Gastroesophageal sphincter (tissue), 4 donors: ENCODE measurements at regions not wholly inside any gene's neighbourhood (a gene's known extent, or its start where the extent isn't known, plus 50 kb on each side); places are given as distances from the start of the nearest gene placed in this dataset.

Source experiments
- ATAC-seq: fragments of 150-250 bp; one replicate; pipeline ENCODE4 v1.9.1; 2016; ENCODE audit warnings: mild to moderate bottlenecking, moderate library complexity
- H3K27ac ChIP-seq, 4 donors: fragments of 200-600 bp; sonication (generic) in 3 of 4; 1 replicate in 3 of 4; 2 replicates in 1 of 4; pipeline ENCODE4 v1.5.1; 2016 to 2019
- H3K27me3 ChIP-seq: fragments of 200-600 bp; sonication (generic); one replicate; pipeline ENCODE4 v1.5.1; 2019
- H3K36me3 ChIP-seq, 2 donors: fragments of 200-600 bp; sonication (generic); one replicate each; pipeline ENCODE4 v1.5.1; 2019; ENCODE audit warnings: control low read depth in 1 of 2
- H3K4me1 ChIP-seq, 3 donors: fragments of 200-600 bp; sonication (generic); 1 replicate in 2 of 3; 2 replicates in 1 of 3; pipeline ENCODE4 v1.5.1; 2016 to 2019; ENCODE audit warnings: control low read depth in 2 of 3
- H3K4me3 ChIP-seq, 2 donors: fragments of 200-600 bp; sonication (generic); one replicate each; pipeline ENCODE4 v1.5.1; 2019; ENCODE audit warnings: mild to moderate bottlenecking in 1 of 2, moderate library complexity in 1 of 2
- H3K9me3 ChIP-seq, 3 donors: fragments of 200-600 bp; sonication (generic); one replicate each; pipeline ENCODE4 v1.5.1; 2017 to 2019; ENCODE audit warnings: control low read depth in 2 of 3
- EP300 ChIP-seq: sonication (generic); formaldehyde crosslinking; IDR thresholded peaks from one replicate; pipeline ENCODE4 v1.6.1; 2017; ENCODE audit warnings: antibody characterized with exemption, mild to moderate bottlenecking
- POLR2A ChIP-seq, 2 donors: fragments of 450-650 bp; IDR thresholded peaks; one replicate each; pipeline ENCODE4 v1.6.1; 2017; ENCODE audit warnings: antibody characterized with exemption in 2 of 2, mild to moderate bottlenecking in 2 of 2, moderate library complexity in 1 of 2
- POLR2AphosphoS5 ChIP-seq: sonication (generic); formaldehyde crosslinking; IDR thresholded peaks from one replicate; pipeline ENCODE4 v1.6.1; 2017; ENCODE audit warnings: antibody characterized with exemption
- WGBS, 2 donors: methylation state at CpG; one replicate each; pipeline ENCODE4 v1.1.5; 2018; ENCODE audit warnings: low coverage in 1 of 2; 5-methylcytosine and 5-hydroxymethylcytosine counted together
- TF ChIP-seq, protein P1 (sequence below), 4 experiments: fragments of 200-600 bp in 2 of 4; fragments of 450-650 bp in 2 of 4; sonication (generic) in 1 of 4; IDR thresholded peaks; one replicate each; pipeline ENCODE4 v1.5.1; 2017 to 2019; ENCODE audit warnings: antibody characterized with exemption in 4 of 4, mild to moderate bottlenecking in 2 of 4, moderate library complexity in 2 of 4

GRCh38 chr14:23712287-23712686, 76.1 kb downstream of the DHRS2 start:
- no peaks in the 10 kb centered on the region for H3K36me3 ChIP-seq
- no peaks in the 10 kb centered on the region for H3K27me3 ChIP-seq
- WGBS, 2 donors: 60 to 82% methylated on average over 2 of the region's 2 CpGs
- no peaks in the 10 kb centered on the region for H3K4me1 ChIP-seq
- no peak overlapping the region for H3K4me3 ChIP-seq
- no peak for TF ChIP-seq POLR2A (IDR thresholded peaks at IDR 0.05)
- no peak for TF ChIP-seq POLR2AphosphoS5
- TF ChIP-seq EP300: no peak
- no peaks in the 10 kb centered on the region for H3K9me3 ChIP-seq
- no peak overlapping the region for H3K27ac ChIP-seq
- no peak for ATAC-seq

- 79 to 81% methylated on average over 4 to 5 of the region's 10 CpGs for WGBS, 2 donors
- Histone ChIP-seq H3K27me3 (no peaks in the 10 kb centered on the region), H3K4me3 (no peak overlapping the region), H3K27ac (no peak overlapping the region), H3K36me3 (no peaks in the 10 kb centered on the region), H3K9me3 (no peaks in the 10 kb centered on the region), H3K4me1 (no peaks in the 10 kb centered on the region)
- no peak for TF ChIP-seq POLR2AphosphoS5
- no peak for TF ChIP-seq EP300
- no peak for TF ChIP-seq POLR2A (IDR thresholded peaks at IDR 0.05)
- TF ChIP-seq, protein P1, sequence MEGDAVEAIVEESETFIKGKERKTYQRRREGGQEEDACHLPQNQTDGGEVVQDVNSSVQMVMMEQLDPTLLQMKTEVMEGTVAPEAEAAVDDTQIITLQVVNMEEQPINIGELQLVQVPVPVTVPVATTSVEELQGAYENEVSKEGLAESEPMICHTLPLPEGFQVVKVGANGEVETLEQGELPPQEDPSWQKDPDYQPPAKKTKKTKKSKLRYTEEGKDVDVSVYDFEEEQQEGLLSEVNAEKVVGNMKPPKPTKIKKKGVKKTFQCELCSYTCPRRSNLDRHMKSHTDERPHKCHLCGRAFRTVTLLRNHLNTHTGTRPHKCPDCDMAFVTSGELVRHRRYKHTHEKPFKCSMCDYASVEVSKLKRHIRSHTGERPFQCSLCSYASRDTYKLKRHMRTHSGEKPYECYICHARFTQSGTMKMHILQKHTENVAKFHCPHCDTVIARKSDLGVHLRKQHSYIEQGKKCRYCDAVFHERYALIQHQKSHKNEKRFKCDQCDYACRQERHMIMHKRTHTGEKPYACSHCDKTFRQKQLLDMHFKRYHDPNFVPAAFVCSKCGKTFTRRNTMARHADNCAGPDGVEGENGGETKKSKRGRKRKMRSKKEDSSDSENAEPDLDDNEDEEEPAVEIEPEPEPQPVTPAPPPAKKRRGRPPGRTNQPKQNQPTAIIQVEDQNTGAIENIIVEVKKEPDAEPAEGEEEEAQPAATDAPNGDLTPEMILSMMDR (IDR thresholded peaks at IDR 0.05): no peak
- ATAC-seq: no peak
Observed at GRCh38 chr14:23719225-23719985, 83.2 kb downstream of the DHRS2 start.

DNA sequence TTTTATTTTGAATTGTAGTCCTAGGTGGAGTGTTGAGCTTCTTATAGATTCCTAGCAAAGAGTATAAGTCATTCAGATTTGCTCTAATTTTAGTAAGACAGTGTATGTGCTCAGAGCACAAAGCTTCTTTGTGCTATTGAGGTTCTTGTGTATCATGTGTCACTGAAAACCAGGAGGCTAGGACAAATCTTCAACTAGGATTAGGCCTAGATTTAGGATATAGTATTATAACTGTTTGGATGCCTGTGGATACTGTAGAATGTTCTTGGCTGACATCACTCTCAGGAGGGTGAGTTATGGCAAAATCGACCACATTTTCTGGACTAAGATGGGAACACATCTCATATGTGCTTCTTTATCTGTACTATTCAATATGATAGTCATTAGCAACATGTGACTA, 86.5 kb downstream of the DHRS2 start:
- WGBS, 2 donors: 27 to 80% methylated on average over 1 of the region's 1 CpG
- no peak for ATAC-seq
- TF ChIP-seq POLR2AphosphoS5: no peak
- TF ChIP-seq EP300: no peak
- no peaks in the 10 kb centered on the region for H3K36me3 ChIP-seq
- H3K4me3 ChIP-seq: no peak overlapping the region
- no peak overlapping the region for H3K27ac ChIP-seq
- H3K9me3 ChIP-seq: no peaks in the 10 kb centered on the region
- no peaks in the 10 kb centered on the region for H3K4me1 ChIP-seq
- no peaks in the 10 kb centered on the region for H3K27me3 ChIP-seq

DNA sequence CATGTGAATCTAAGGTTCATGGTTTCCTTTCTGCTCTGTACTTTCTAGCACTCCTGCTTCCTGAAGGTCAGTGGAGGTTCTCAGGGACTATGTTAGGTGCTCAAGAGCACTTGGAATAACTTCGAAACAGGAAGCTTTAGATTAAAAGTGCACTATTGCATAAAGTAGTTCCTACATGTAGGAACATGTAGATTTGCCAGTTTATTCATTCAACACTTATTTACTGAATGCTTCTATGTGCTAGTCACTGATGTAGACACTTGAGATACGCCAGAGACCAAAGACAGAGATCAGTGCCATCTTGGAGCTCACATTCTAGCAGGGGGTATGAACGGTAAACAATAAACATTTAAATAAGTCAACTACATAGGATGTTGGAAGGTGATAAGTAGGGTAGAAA, 87.7 kb downstream of the DHRS2 start:
- no peak overlapping the region for H3K27ac ChIP-seq
- H3K27me3 ChIP-seq: no peaks in the 10 kb centered on the region
- no peak overlapping the region for H3K4me3 ChIP-seq
- no peaks in the 10 kb centered on the region for H3K36me3 ChIP-seq
- WGBS, 2 donors: 60 to 70% methylated on average over 3 of the region's 3 CpGs
- ATAC-seq: no peak
- H3K9me3 ChIP-seq: no peaks in the 10 kb centered on the region
- H3K4me1 ChIP-seq: no peaks in the 10 kb centered on the region
- TF ChIP-seq POLR2AphosphoS5 (no peak), EP300 (no peak), POLR2A (IDR thresholded peaks at IDR 0.05) (no peak)
- TF ChIP-seq, protein P1 (IDR thresholded peaks at IDR 0.05): no peak

GRCh38 chr14:23725528-23725927, 89.4 kb downstream of the DHRS2 start:
- no peak overlapping the region for H3K4me3 ChIP-seq
- peak; percentile 13 for ATAC-seq
- no peak overlapping the region for H3K27ac ChIP-seq
- 80 to 94% methylated on average over 2 of the region's 3 CpGs for WGBS, 2 donors
- H3K4me1 ChIP-seq: no peaks in the 10 kb centered on the region
- H3K36me3 ChIP-seq: no peaks in the 10 kb centered on the region
- H3K27me3 ChIP-seq: no peaks in the 10 kb centered on the region
- TF ChIP-seq POLR2AphosphoS5 (no peak), EP300 (no peak), POLR2A (IDR thresholded peaks at IDR 0.05) (no peak)
- TF ChIP-seq, protein P1 (IDR thresholded peaks at IDR 0.05): no peak
- no peaks in the 10 kb centered on the region for H3K9me3 ChIP-seq
